GM12878 (cell line): ENCODE measurements at regions not wholly inside any gene's neighbourhood (a gene's known extent, or its start where the extent isn't known, plus 50 kb on each side); places are given as distances from the start of the nearest gene placed in this dataset.

Experiments used
- ATAC-seq: fragments of 200-7000 bp; cut with Tn5 transposase; 3 replicates; pipeline ENCODE4 v1.9.1; 2020; ENCODE audit warnings: mild to moderate bottlenecking, moderate library complexity
- BruUV-seq: library from RNA; stranded (reverse); fragments of 400-500 nt; replicated peaks from 2 replicates; lab custom pipeline; 2021; lab: Mats Ljungman, UMichigan
- CTCF ChIA-PET: fragments of 300-600 bp; sonication (Branson Sonifier 250); formaldehyde crosslinking; extraction: SDS; loops from one replicate; lab custom pipeline; 2021; ENCODE audit warnings: inconsistent platforms; lab: Yijun Ruan, JAX
- POLR2A ChIA-PET: fragments of 350-600 bp; formaldehyde crosslinking; extraction: SDS; loops from one replicate; lab custom pipeline; 2021; ENCODE audit warnings: inconsistent platforms; lab: Charles Lee
- RAD21 ChIA-PET: fragments of 300-600 bp; sonication (Branson Sonifier 250); formaldehyde crosslinking; loops from one replicate; lab custom pipeline; 2023; ENCODE audit warnings: antibody characterized with exemption; ENCODE audit not compliant: unreplicated experiment; lab: Charles Lee
- SMC1A ChIA-PET: fragments of 300-600 bp; sonication (Branson Sonifier 250); formaldehyde crosslinking; loops from one replicate; lab custom pipeline; 2023; ENCODE audit not compliant: unreplicated experiment, uncharacterized antibody; lab: Charles Lee
- DNase-seq: peaks from one replicate; pipeline ENCODE4 v3.0.0-alpha.2; 2011; ENCODE audit warnings: low read depth, low spot score
- FAIRE-seq: peaks from 3 replicates; lab custom pipeline; 2011; peaks lifted over from hg19 to GRCh38; lab: Jason Lieb, UNC
- H2AFZ ChIP-seq: 2 replicates; pipeline ENCODE4 v1.6.0; 2011; ENCODE audit warnings: low read depth, low read length, control low read depth; ENCODE audit not compliant: control insufficient read depth
- H3K27ac ChIP-seq: 2 replicates; pipeline ENCODE4 v1.5.1; 2011; ENCODE audit warnings: control low read depth; ENCODE audit not compliant: control insufficient read depth, insufficient read depth
- H3K27me3 ChIP-seq, 2 experiments: replicated peaks in 1 of 2; 2 replicates each; pipeline versions ENCODE4 v1.6.0 to v1.6.1; 2011; ENCODE audit warnings: low read length in 1 of 2; ENCODE audit not compliant: control insufficient read depth in 2 of 2, insufficient read depth in 2 of 2
- H3K36me3 ChIP-seq, 2 experiments: 2 replicates each; pipeline ENCODE4 v1.5.1; 2011; ENCODE audit warnings: low read length in 1 of 2; ENCODE audit not compliant: control insufficient read depth in 2 of 2, insufficient read depth in 2 of 2
- H3K4me1 ChIP-seq: 2 replicates; pipeline ENCODE4 v1.6.1; 2011; ENCODE audit warnings: mild to moderate bottlenecking, low read length, moderate library complexity, mixed read lengths; ENCODE audit not compliant: control insufficient read depth, insufficient read depth
- H3K4me2 ChIP-seq: 2 replicates; pipeline ENCODE4 v1.6.0; 2011; ENCODE audit warnings: control low read depth; ENCODE audit not compliant: control insufficient read depth, insufficient read depth
- H3K4me3 ChIP-seq: fragments of 200-600 bp; sonication (generic); 2 replicates; pipeline ENCODE4 v1.5.1; 2016
- H3K79me2 ChIP-seq: 2 replicates; pipeline ENCODE4 v1.6.0; 2011; ENCODE audit warnings: low read length; ENCODE audit not compliant: control insufficient read depth, insufficient read depth
- H3K9ac ChIP-seq: 2 replicates; pipeline ENCODE4 v1.8.0; 2011; ENCODE audit warnings: low read length, control low read depth, mixed read lengths; ENCODE audit not compliant: control insufficient read depth, insufficient read depth
- H3K9me3 ChIP-seq: replicated peaks from 3 replicates; pipeline ENCODE4 v1.5.1; 2011; ENCODE audit warnings: mild to moderate bottlenecking, low read length; ENCODE audit not compliant: control insufficient read depth, insufficient read depth
- H4K20me1 ChIP-seq: 2 replicates; pipeline ENCODE4 v1.6.0; 2011; ENCODE audit not compliant: control insufficient read depth, insufficient read depth
- SRF ChIP-seq, 2 experiments: IDR thresholded peaks; 2 replicates each; pipeline ENCODE4 v1.6.1; 2011; ENCODE audit warnings: low read depth in 2 of 2, low read length in 2 of 2, mild to moderate bottlenecking in 1 of 2, moderate library complexity in 1 of 2
- ZNF622 ChIP-seq: fragments of 450-650 bp; IDR thresholded peaks from 2 replicates; pipeline ENCODE4 v1.6.1; 2017; ENCODE audit warnings: mild to moderate bottlenecking, inconsistent platforms
- WGBS: methylation state at CpG from one replicate; pipeline ENCODE4 v1.1.6; 2016; ENCODE audit warnings: low lambda C conversion rate; ENCODE audit not compliant: insufficient replicate concordance, insufficient coverage; ENCODE audit errors: missing lambda C conversion rate; 5-methylcytosine and 5-hydroxymethylcytosine counted together
- in situ Hi-C: fragments of 300-500 bp; cut with MboI; formaldehyde crosslinking; loops from 9 replicates; pipeline ENCODE4 v1.14.3; 2018; ENCODE audit warnings: mixed read lengths
- intact Hi-C: fragments of 100-400 bp; cut with micrococcal nuclease; formaldehyde crosslinking; loops from one replicate; pipeline ENCODE4 v1.14.2; 2022; ENCODE audit not compliant: unreplicated experiment
- TF ChIP-seq, protein P1 (sequence below): fragments of 450-650 bp; formaldehyde crosslinking; IDR thresholded peaks from 2 replicates; pipeline ENCODE4 v1.4.0; 2022; ENCODE audit warnings: mild to moderate bottlenecking, moderate library complexity
- TF ChIP-seq, protein P2 (sequence below): fragments of 450-650 bp; conservative IDR thresholded peaks from 2 replicates; pipeline ENCODE4 v1.6.1; 2017; ENCODE audit warnings: mild to moderate bottlenecking, moderate library complexity

DNA sequence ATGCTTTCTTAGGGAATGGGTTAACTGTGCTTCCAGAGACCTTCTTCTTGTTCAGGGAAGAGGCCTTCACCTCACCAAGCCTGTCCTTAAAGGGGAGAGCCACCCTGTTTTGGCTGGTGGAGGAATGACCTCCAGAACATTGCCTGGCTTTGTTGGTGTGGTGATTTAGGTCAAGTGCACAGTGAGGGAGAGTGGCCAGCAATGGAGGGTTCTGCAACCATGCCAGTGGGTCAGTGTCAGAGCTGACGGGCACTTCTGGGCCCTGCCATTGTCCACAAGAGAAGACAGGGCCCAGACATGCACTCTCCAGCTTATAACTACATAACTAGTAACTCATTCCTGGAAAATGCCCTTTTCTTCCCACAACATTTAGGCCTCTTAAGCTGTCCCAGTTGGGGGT is 238.5 kb upstream of the AKR1E2 start (continued):
- TF ChIP-seq, protein P1, sequence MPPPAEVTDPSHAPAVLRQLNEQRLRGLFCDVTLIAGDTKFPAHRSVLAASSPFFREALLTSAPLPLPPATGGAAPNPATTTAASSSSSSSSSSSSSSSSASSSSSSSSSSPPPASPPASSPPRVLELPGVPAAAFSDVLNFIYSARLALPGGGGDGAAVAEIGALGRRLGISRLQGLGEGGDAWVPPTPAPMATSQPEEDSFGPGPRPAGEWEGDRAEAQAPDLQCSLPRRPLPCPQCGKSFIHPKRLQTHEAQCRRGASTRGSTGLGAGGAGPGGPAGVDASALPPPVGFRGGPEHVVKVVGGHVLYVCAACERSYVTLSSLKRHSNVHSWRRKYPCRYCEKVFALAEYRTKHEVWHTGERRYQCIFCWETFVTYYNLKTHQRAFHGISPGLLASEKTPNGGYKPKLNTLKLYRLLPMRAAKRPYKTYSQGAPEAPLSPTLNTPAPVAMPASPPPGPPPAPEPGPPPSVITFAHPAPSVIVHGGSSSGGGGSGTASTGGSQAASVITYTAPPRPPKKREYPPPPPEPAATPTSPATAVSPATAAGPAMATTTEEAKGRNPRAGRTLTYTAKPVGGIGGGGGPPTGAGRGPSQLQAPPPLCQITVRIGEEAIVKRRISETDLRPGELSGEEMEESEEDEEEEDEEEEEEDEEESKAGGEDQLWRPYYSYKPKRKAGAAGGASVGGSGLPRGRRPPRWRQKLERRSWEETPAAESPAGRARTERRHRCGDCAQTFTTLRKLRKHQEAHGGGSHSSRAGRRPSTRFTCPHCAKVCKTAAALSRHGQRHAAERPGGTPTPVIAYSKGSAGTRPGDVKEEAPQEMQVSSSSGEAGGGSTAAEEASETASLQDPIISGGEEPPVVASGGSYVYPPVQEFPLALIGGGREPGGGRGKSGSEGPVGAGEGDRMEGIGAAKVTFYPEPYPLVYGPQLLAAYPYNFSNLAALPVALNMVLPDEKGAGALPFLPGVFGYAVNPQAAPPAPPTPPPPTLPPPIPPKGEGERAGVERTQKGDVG: no peak
- no peak for TF ChIP-seq ZNF622

DNA sequence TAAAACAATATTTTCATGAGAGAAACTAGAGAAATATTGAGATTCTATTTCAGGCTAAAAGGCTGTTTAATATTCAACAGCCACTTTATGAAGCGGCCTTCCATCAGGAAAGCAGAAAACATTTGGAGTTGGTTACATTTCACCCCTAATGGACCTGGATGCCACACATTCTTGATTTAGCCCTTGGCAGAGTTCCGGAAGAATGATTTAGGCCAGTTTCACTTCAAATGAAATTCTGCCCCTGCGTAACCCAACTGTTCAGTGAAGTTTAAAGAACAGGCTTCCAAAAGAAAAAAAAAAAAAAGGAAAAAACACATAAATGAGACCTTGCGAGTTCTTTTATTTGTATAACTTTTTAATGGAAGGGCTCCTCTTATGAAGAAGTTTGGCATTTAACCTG is 239.2 kb upstream of the AKR1E2 start:
- no peaks in the 10 kb centered on the region for H3K4me1 ChIP-seq
- no TSS peak for BruUV-seq
- ChIA-PET CTCF (no interaction called here), POLR2A (no interaction called here), RAD21 (no interaction called here), SMC1A (interaction anchor here (1.3 kb wide), 1 partner anchor 9 kb away, joined by 3 read pairs; no protein-coding TSS in a partner anchor)
- no peak overlapping the region for H2AFZ ChIP-seq
- DNase-seq (no peak), FAIRE-seq (no peak), ATAC-seq (no peak)
- no peaks in the 10 kb centered on the region for H3K9me3 ChIP-seq
- no peaks in the 10 kb centered on the region for H3K36me3 ChIP-seq
- no peak overlapping the region for H3K4me2 ChIP-seq
- no peak overlapping the region for H3K27ac ChIP-seq
- H3K9ac ChIP-seq: no peak overlapping the region
- 56% methylated on average over 4 of the region's 4 CpGs for WGBS
- no peaks in the 10 kb centered on the region; a peak in 1 of 4 replicates for H3K27me3 ChIP-seq
- H4K20me1 ChIP-seq: no peaks in the 10 kb centered on the region
- H3K79me2 ChIP-seq: no peaks in the 10 kb centered on the region
- in situ Hi-C loops: no loop called here
- no peak for TF ChIP-seq SRF (IDR thresholded peaks at IDR 0.05; ENCODE audit: low read depth in 2 of 2, low read length in 2 of 2)
- TF ChIP-seq, protein P2, sequence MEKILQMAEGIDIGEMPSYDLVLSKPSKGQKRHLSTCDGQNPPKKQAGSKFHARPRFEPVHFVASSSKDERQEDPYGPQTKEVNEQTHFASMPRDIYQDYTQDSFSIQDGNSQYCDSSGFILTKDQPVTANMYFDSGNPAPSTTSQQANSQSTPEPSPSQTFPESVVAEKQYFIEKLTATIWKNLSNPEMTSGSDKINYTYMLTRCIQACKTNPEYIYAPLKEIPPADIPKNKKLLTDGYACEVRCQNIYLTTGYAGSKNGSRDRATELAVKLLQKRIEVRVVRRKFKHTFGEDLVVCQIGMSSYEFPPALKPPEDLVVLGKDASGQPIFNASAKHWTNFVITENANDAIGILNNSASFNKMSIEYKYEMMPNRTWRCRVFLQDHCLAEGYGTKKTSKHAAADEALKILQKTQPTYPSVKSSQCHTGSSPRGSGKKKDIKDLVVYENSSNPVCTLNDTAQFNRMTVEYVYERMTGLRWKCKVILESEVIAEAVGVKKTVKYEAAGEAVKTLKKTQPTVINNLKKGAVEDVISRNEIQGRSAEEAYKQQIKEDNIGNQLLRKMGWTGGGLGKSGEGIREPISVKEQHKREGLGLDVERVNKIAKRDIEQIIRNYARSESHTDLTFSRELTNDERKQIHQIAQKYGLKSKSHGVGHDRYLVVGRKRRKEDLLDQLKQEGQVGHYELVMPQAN: no peak
- intact Hi-C loops: no loop called here
- H3K4me3 ChIP-seq: no peak overlapping the region
